ENCODE measurements at regions not wholly inside any gene's neighbourhood (a gene's known extent, or its start where the extent isn't known, plus 50 kb on each side); places are given as distances from the start of the nearest gene placed in this dataset.
"Not testable (repeated sequence)": the region's sequence is repeated elsewhere in the genome, so short reads cannot be mapped to it uniquely, and the experiment has no call there.

- DNase-seq (ENCODE audit: low spot score): no peak
These were observed 2320.8 kb downstream of the ARAP2 start for GRCh38 chr4:33923469-33923868.

DNA sequence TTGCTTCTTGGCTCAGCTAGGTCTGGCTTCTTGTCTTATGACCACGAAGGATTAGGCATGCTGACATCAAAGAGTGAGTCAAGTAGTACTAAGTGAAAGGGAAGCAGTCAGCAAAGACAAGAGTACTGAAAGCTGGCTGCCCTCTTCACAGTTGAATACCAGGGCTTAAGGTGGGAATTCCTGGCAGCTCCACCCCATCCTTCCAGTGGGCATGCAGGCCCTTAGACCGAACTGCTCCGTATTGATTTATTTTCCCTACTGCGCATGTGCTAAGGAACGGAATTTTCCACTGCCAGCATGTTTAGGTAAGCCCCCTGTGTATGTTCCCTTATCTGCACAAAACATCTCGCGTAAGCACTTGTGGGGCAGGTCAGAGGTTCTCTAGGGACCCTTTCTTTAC lies 2320.1 kb downstream of the ARAP2 start:
- no peak for DNase-seq (ENCODE audit: low spot score)

DNA sequence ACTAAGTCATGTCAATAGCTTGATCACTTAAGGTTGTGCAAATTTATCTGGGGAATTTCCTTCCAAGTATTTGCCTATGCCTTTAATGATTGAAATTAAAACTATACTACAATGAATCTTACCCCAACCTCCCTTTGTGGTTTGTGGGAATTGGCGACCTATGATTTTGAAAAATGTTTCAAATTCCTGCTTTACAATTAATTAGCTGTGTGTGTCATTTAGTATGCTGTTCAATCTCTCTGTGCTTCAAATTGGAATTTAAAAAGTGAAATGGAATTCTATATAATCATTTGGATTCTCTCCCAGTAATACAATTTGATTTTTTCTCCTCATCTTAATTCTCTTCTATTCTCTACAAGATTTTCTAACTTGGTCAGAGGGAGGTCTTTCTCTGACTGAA lies 2319.5 kb downstream of the ARAP2 start:
- DNase-seq (ENCODE audit: low spot score): no peak

DNA sequence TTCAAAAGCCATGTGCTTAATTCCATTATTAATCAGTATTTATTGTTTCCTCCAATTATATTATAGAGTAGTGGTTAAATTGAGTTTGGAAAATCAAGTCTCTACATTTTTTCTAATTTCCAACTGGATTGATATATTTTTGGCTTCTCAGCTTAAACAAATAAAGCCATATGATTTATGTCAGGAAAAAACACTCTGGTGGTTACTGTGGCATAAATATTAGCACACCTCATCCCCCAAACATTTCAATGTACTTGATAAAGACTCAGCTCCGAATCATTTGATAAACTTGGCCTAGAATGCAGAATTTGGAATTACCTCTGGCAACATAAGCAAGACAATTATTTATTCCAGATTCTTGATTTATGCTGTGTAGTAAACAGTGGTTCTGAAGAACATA lies 2313.8 kb downstream of the ARAP2 start:
- DNase-seq (ENCODE audit: low spot score): no peak

DNA sequence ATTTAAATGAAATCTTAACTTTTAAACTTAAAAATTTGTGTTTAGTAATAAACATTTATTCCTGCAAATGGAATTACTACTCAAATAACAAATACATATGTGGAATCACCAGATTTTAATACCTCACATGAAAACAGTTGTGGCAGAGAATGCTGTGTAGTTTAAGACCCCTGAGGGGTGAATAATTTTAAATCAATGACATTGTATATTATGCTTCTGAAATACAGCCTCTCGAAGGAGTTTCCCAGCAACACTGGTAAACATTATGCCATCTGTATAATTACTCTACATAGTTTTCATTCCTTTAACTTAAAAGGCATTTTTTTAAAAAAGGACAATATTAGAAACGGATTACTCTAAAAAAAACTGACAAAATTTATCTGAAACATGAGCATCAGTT lies 2313.3 kb downstream of the ARAP2 start:
- no peak for DNase-seq (ENCODE audit: low spot score)

DNA sequence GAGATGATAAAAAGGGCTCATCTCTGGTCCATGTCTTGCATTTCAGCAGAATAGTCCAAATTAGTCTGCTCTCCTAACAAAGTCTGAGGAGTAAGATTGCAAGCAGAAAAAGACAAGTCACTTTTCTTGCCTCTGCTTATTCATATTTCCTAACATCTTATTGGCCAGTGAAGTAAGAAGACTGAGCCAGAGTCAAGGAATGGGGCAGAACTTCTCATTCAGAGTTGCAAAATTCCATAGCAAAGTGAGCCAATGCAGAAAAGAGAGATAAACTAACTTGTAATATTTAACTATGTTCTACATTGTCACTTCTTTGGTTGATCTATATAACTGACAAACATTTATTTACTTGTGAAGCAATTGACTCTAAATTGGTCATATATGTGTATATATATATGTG lies 2304.0 kb downstream of the ARAP2 start:
- no peak for DNase-seq (ENCODE audit: low spot score)

GRCh38 chr4:33941854-33942253 lies 2302.5 kb downstream of the ARAP2 start:
- no peak for DNase-seq (ENCODE audit: low spot score)

DNA sequence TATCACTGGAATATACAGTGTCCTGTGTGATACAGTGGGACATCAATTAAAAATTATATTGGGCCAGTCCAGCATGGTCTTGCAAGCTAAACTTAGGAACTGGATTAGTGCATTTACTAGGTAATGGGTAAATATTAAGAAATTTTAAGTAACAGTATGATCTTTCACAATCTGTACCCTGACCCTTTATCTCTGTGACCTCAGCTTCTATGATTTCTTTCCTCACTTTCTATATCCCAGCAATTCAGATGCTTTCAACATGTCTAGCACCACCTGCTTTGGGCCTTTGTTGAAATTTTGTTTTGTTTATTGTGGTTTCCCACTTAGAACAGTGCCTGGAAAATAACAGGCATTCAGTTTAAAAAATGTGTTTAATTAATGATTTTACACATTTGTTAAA lies 2295.4 kb downstream of the ARAP2 start:
- no peak for DNase-seq (ENCODE audit: low spot score)

DNA sequence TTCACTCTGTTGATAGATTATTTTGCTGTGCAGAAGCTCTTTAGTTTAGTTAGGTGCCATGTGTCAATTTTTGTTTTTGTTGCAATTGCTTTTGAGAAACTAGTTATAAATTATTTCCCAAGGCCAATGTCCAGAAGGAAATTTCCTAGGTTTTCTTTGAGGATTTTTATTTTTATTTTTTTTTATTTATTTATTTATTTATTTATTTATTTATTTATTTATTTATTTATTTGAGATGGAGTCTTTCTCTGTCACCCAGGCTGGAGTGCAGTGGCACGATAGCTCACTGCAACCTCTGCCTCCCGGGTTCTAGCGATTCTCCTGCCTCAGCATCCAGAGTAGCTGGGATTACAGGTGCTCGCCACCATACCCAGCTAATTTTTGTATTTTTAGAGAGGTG lies 2290.5 kb downstream of the ARAP2 start:
- DNase-seq (ENCODE audit: low spot score): not testable (repeated sequence)

- no peak for DNase-seq (ENCODE audit: low spot score)
These were observed 2289.6 kb downstream of the ARAP2 start for GRCh38 chr4:33954759-33955158.

DNA sequence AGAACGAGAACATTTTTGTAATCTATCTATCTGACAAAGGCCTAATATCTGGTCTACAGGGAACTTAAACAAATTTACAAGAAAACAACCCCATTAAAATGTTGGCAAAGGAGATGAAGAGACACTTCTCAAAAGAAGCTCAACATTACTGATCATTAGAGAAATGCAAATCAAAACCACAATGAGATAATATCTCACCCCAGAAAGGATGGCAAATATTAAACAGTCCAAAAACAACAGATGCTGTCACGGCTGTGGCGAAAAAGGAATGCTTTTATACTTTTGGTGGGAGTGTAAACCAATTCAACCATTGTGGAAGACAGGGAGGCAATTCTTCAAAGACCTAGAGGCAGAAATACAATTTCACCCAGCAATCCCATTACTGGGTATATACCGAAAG lies 2284.8 kb downstream of the ARAP2 start:
- no peak for DNase-seq (ENCODE audit: low spot score)

- DNase-seq (ENCODE audit: low spot score): no peak
These were observed 2282.6 kb downstream of the ARAP2 start for GRCh38 chr4:33961761-33962160.

DNA sequence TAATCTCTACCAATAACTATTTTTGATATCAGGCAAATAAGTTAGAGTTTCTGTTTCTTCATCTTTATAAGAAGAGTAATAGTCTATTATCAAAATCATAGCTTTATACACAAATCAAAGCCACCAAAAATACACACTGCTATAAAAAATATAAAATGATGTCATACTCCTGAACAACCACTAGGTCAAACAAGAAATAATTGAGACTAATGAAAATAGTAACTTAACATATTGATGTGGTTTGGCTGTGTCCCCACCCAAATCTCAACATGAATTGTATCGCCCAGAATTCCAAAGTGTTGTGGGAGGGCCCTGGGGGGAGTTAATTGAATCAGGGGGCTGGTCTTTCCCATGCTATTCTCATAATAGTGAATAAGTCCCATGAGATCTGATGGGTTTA lies 2277.5 kb downstream of the ARAP2 start:
- no peak for DNase-seq (ENCODE audit: low spot score)

GRCh38 chr4:33974270-33974669 lies 2270.0 kb downstream of the ARAP2 start:
- no peak for DNase-seq (ENCODE audit: low spot score)

DNA sequence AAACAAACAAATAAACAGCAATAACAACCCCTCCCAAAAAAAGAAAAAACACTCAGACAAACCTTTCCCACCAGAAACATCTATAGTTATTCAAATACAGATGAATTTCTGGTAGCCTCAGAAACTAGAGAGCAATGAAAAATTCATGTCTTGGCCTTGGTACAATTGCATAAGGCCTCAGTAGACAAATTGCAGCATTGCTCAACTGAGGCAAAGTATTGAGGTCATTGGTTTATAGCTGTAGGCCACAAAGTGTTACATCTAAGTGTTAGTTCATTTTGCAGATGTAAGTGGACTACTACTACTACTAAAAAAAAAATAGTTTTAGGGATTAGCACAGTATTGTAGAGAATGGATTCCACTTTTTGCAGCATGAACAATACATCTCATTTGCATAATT lies 2268.3 kb downstream of the ARAP2 start:
- no peak for DNase-seq (ENCODE audit: low spot score)

DNA sequence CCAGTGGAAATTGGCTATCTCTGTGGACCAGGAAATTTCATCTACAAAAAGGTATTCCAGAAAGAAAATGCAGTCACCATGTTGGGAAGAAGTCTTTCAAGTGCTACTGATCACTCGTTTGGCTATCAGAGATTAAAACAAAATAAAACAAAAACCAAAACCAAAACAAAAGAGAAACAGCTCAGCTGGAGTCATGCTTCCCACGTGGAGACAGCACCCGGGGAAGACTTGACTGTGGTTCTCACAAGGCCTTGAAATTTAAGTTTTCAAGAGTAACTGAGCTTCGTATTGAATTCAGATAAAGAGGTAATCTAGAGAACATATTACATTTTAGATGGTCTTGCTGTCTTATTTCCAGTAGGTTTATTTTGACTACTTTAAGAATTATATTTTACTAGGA lies 2264.5 kb downstream of the ARAP2 start:
- not testable (repeated sequence) for DNase-seq (ENCODE audit: low spot score)

DNA sequence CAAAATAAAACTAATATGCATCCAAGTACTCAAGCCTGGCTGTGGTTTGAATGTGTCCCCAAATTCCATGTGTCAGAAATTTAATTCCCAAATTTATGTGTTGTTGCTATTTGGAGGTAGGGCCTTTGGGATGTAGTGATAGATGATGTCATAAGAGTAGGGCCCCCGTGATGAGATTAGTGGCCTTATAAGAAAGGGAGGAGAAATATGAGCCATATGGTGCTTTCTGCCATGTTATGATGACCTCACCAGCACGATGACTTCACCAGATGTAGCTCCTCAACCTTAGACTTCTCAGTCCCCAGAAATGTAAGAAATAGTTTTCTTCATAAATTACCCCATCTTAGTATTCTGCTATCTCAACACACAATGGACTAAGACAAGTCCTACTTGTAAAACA lies 2264.0 kb downstream of the ARAP2 start:
- DNase-seq (ENCODE audit: low spot score): no peak

- DNase-seq (ENCODE audit: low spot score): no peak
These were observed 2254.4 kb downstream of the ARAP2 start for GRCh38 chr4:33989820-33990443.

GRCh38 chr4:33996075-33996718 lies 2248.1 kb downstream of the ARAP2 start:
- no peak for DNase-seq (ENCODE audit: low spot score)

DNA sequence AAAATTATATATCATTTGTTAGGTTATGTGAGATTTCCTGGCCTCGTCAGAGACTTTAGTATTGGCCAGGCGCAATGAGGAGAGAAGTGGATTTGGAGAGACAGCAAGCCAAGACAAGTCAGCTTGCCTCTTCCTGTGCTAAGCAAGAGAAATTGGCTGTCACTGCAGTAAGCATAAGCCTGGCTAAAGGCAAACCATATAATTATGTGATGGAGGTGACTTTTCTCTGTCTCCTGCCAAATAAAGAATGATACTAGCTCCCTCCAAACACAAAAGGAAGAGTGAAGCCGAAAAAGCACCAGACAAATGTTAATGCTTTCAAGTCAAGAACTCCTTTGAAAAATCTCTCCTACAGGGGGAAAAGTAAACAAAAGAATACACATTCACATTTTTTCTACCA lies 2246.0 kb downstream of the ARAP2 start:
- no peak for DNase-seq (ENCODE audit: low spot score)

DNA sequence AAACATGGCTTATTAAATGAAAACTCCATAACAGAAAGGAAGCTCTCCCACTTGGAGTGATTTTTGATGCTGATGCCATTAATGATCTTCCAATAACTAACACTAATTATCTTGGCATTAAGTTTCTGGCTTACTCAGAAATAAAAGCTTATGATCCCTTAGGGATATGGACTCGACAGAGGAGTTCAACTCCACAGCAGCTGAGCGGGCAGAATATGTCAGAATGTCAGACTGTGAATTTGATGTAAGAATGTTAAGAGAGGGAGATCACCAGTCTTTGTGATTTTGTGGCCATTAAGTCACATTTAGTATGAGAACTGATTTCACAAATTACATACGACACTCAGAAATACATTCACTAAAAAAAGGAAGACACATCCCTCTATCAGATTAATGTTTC lies 2244.0 kb downstream of the ARAP2 start:
- no peak for DNase-seq (ENCODE audit: low spot score)

DNA sequence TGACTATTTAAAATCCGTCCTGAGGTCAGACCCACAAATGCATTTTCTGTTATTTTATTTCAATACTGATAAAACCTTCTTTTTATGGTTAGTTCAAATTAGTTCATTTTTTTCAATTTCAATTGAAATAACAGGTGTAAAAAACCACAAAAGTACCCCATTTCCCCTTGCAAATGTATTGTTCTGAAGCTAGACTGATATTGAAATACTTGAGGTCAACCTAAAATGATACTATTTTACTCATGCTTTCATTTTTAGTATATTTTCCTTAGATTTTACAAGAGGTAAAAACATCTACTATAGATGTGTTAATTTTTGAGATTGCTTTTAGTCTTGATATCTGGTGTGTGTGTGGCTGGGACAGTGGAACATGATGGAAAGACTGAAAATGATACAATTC lies 2237.8 kb downstream of the ARAP2 start:
- not testable (repeated sequence) for DNase-seq (ENCODE audit: low spot score)

DNA sequence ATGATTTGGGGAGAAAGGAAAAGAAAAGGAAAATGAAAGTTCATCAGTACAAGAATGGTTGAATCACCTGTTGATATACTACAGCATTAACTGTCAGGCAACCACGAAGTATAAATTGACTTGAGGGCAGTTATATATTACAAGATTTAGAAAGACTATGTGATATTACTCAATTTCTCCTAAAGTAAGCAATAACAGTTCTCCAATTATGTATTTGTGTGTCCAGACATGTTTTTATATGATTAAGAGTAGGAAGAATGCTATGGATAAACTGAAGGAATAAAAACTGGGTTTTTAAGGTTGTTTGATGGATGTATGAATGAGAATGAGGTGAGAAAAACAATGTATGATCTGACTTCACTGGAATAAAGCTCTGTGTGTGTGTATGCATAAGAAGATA lies 2234.4 kb downstream of the ARAP2 start:
- DNase-seq (ENCODE audit: low spot score): no peak

Data from mucosa of gallbladder (tissue), 1 donor.